GM23338 (cell line): ENCODE measurements at regions not wholly inside any gene's neighbourhood (a gene's known extent, or its start where the extent isn't known, plus 50 kb on each side); places are given as distances from the start of the nearest gene placed in this dataset.
A peak's percentile ranks its signal among the peaks of the same experiment; 100 is the strongest.

Experiments used
- ATAC-seq: fragments of 200-7000 bp; cut with Tn5 transposase; 3 replicates; pipeline ENCODE4 v1.9.1; 2020
- DNase-seq: peaks from one replicate; pipeline ENCODE4 v3.0.0-alpha.2; 2015; ENCODE audit warnings: low spot score
- H2AFZ ChIP-seq: fragments of 200-600 bp; sonication (generic); 2 replicates; pipeline ENCODE4 v1.8.0; 2016; ENCODE audit warnings: antibody characterized with exemption, mild to moderate bottlenecking, moderate library complexity
- H3F3A ChIP-seq: fragments of 200-600 bp; sonication (generic); replicated peaks from 2 replicates; pipeline ENCODE4 v1.8.0; 2017; ENCODE audit warnings: antibody characterized with exemption, mixed run types, low read depth
- H3K27ac ChIP-seq: fragments of 200-600 bp; sonication (generic); 2 replicates; pipeline ENCODE4 v1.6.1; 2016; ENCODE audit warnings: low read depth
- H3K27me3 ChIP-seq: fragments of 200-600 bp; sonication (generic); 2 replicates; pipeline ENCODE4 v1.8.0; 2016; ENCODE audit warnings: mild to moderate bottlenecking, mixed run types, moderate library complexity; ENCODE audit not compliant: insufficient read depth
- H3K36me3 ChIP-seq: fragments of 200-600 bp; sonication (generic); 2 replicates; pipeline ENCODE4 v1.8.0; 2016; ENCODE audit warnings: mild to moderate bottlenecking; ENCODE audit not compliant: insufficient read depth
- H3K4me1 ChIP-seq: fragments of 200-600 bp; sonication (generic); 2 replicates; pipeline ENCODE4 v1.8.0; 2016; ENCODE audit warnings: mild to moderate bottlenecking, moderate library complexity; ENCODE audit not compliant: insufficient read depth
- H3K4me2 ChIP-seq: fragments of 200-600 bp; sonication (generic); 2 replicates; pipeline ENCODE4 v1.7.1; 2017; ENCODE audit warnings: mixed run types
- H3K4me3 ChIP-seq: fragments of 200-600 bp; sonication (generic); 2 replicates; pipeline ENCODE4 v1.6.1; 2016; ENCODE audit warnings: mixed run types
- H3K79me2 ChIP-seq: fragments of 200-600 bp; sonication (generic); replicated peaks from 2 replicates; pipeline ENCODE4 v1.8.0; 2017; ENCODE audit warnings: mild to moderate bottlenecking; ENCODE audit not compliant: insufficient read depth
- H3K9me2 ChIP-seq: fragments of 200-600 bp; sonication (generic); 2 replicates; pipeline ENCODE4 v1.8.0; 2017; ENCODE audit not compliant: insufficient read depth
- H4K20me1 ChIP-seq: fragments of 200-600 bp; sonication (generic); replicated peaks from 2 replicates; pipeline ENCODE4 v1.8.0; 2017; ENCODE audit warnings: mild to moderate bottlenecking; ENCODE audit not compliant: insufficient read depth
- H3K27ac Mint-ChIP-seq: 2 replicates; pipeline ENCODE4 v1.8.0; 2020; ENCODE audit warnings: inconsistent platforms, mild to moderate bottlenecking, moderate library complexity, mixed read lengths
- H3K27me3 Mint-ChIP-seq: 3 replicates; pipeline ENCODE4 v1.8.0; 2022; ENCODE audit warnings: low read depth, mild to moderate bottlenecking, moderate library complexity, mixed read lengths, inconsistent platforms; ENCODE audit not compliant: insufficient read depth, poor library complexity
- H3K36me3 Mint-ChIP-seq: 3 replicates; pipeline ENCODE4 v1.8.0; 2021; ENCODE audit warnings: low read depth, mild to moderate bottlenecking, inconsistent platforms, moderate library complexity, mixed read lengths
- H3K4me1 Mint-ChIP-seq: 3 replicates; pipeline ENCODE4 v1.8.0; 2020; ENCODE audit warnings: mild to moderate bottlenecking, inconsistent platforms, mixed read lengths
- H3K4me3 Mint-ChIP-seq: 3 replicates; pipeline ENCODE4 v1.8.0; 2021; ENCODE audit warnings: moderate library complexity, mild to moderate bottlenecking, inconsistent platforms, mixed read lengths
- H3K9me3 Mint-ChIP-seq: 3 replicates; pipeline ENCODE4 v1.8.0; 2020; ENCODE audit warnings: moderate library complexity, mild to moderate bottlenecking, inconsistent platforms, mixed read lengths
- CREB1 ChIP-seq: fragments of 250-450 bp; sonication (Bioruptor Pico); IDR thresholded peaks from 2 replicates; pipeline ENCODE4 v1.5.0; 2020; ENCODE audit warnings: low read depth, mild to moderate bottlenecking, moderate library complexity
- CTCF ChIP-seq, 2 experiments: fragments of 200-600 bp in 1 of 2; sonication (generic) in 1 of 2; conservative IDR thresholded peaks; 2 replicates each; pipeline versions ENCODE4 v1.5.1 to v1.6.1; 2016 to 2017; ENCODE audit warnings: antibody characterized with exemption in 2 of 2, low read depth in 2 of 2, mild to moderate bottlenecking in 2 of 2, moderate library complexity in 1 of 2
- ETS1 ChIP-seq: IDR thresholded peaks from 2 replicates; pipeline ENCODE4 v1.6.1; 2016; ENCODE audit warnings: antibody characterized with exemption
- EZH2 ChIP-seq: fragments of 200-600 bp; sonication (generic); IDR thresholded peaks from one replicate; pipeline ENCODE4 v1.8.0; 2017; ENCODE audit warnings: antibody characterized with exemption, mild to moderate bottlenecking, low read depth; ENCODE audit not compliant: unreplicated experiment
- EZH2phosphoT487 ChIP-seq: fragments of 200-600 bp; sonication (generic); IDR thresholded peaks from one replicate; pipeline ENCODE4 v1.8.1; 2018; ENCODE audit warnings: antibody characterized with exemption; ENCODE audit not compliant: unreplicated experiment
- JUNB ChIP-seq: IDR thresholded peaks from one replicate; pipeline ENCODE4 v1.6.1; 2016; ENCODE audit warnings: antibody characterized with exemption; ENCODE audit not compliant: unreplicated experiment
- NANOG ChIP-seq: IDR thresholded peaks from 2 replicates; pipeline ENCODE4 v1.6.1; 2016; ENCODE audit warnings: antibody characterized with exemption, borderline replicate concordance
- POLR2AphosphoS5 ChIP-seq: IDR thresholded peaks from 2 replicates; pipeline ENCODE4 v1.6.1; 2016; ENCODE audit warnings: antibody characterized with exemption, low read depth
- REST ChIP-seq: IDR thresholded peaks from one replicate; pipeline ENCODE4 v1.6.1; 2018; ENCODE audit warnings: antibody characterized with exemption; ENCODE audit not compliant: unreplicated experiment
- ZNF114 ChIP-seq: fragments of 250-450 bp; sonication (Bioruptor Pico); IDR thresholded peaks from 2 replicates; pipeline ENCODE4 v1.5.0; 2020; ENCODE audit warnings: mild to moderate bottlenecking, moderate library complexity
- ZNF331 ChIP-seq: fragments of 250-450 bp; sonication (Bioruptor Pico); IDR thresholded peaks from 2 replicates; pipeline ENCODE4 v1.5.0; 2020; ENCODE audit warnings: low read depth, mild to moderate bottlenecking, moderate library complexity

- no peak overlapping the region for H3K4me2 ChIP-seq
- H3K36me3 Mint-ChIP-seq: no peaks in the 10 kb centered on the region
- H3K27me3 Mint-ChIP-seq: peaks cover 2% of the 10 kb centered on the region
These were observed 1531.0 kb downstream of the PCDH7 start for GRCh38 chr4:32251126-32251525.

GRCh38 chr4:32251926-32252325 is 1531.8 kb downstream of the PCDH7 start:
- Mint-ChIP-seq H3K27ac (no peak overlapping the region), H3K4me3 (no peak overlapping the region), H3K27me3 (peaks cover 2% of the 10 kb centered on the region), H3K4me1 (peaks cover 3% of the 10 kb centered on the region; the same call in 2 of the 3 replicates), H3K9me3 (no peaks in the 10 kb centered on the region), H3K36me3 (no peaks in the 10 kb centered on the region)
- no peaks in the 10 kb centered on the region for H3K36me3 ChIP-seq
- no peak overlapping the region for H3K27ac ChIP-seq
- H3K4me3 ChIP-seq: no peak overlapping the region
- H3K79me2 ChIP-seq: no peaks in the 10 kb centered on the region
- TF ChIP-seq CTCF (conservative IDR thresholded peaks at IDR 0.05; ENCODE audit: low read depth in 2 of 2): no peak
- TF ChIP-seq REST: no peak
- TF ChIP-seq POLR2AphosphoS5: no peak
- TF ChIP-seq EZH2: no peak
- no peak for TF ChIP-seq EZH2phosphoT487
- no peak for TF ChIP-seq ZNF331 (CRISPR knock-in tag)
- TF ChIP-seq JUNB: no peak
- TF ChIP-seq ZNF114 (CRISPR knock-in tag): no peak
- TF ChIP-seq CREB1 (CRISPR knock-in tag): no peak
- H4K20me1 ChIP-seq: no peaks in the 10 kb centered on the region
- no peak overlapping the region for H3K4me2 ChIP-seq
- H3K9me2 ChIP-seq: no peaks in the 10 kb centered on the region
- H3K4me1 ChIP-seq: peaks cover 3% of the 10 kb centered on the region; the same call in 1 of the 2 replicates
- H3F3A ChIP-seq: no peaks in the 10 kb centered on the region
- ATAC-seq: no peak
- no peaks in the 10 kb centered on the region for H3K27me3 ChIP-seq
- no peak overlapping the region for H2AFZ ChIP-seq
- DNase-seq: peak; percentile 27

More at GRCh38 chr4:32251126-32251525, 1531.0 kb downstream of the PCDH7 start:
- no peak for DNase-seq
- Histone ChIP-seq H2AFZ (no peak overlapping the region), H3K9me2 (no peaks in the 10 kb centered on the region), H3K27me3 (no peaks in the 10 kb centered on the region), H4K20me1 (no peaks in the 10 kb centered on the region), H3K79me2 (no peaks in the 10 kb centered on the region), H3K36me3 (no peaks in the 10 kb centered on the region), H3K4me3 (no peak overlapping the region), H3K27ac (no peak overlapping the region), H3K4me1 (peaks cover 3% of the 10 kb centered on the region; the same call in 1 of the 2 replicates), H3F3A (no peaks in the 10 kb centered on the region)
- no peaks in the 10 kb centered on the region for H3K9me3 Mint-ChIP-seq
- TF ChIP-seq JUNB (no peak), EZH2phosphoT487 (no peak), ETS1 (no peak), EZH2 (no peak), ZNF331 (CRISPR knock-in tag) (no peak), NANOG (no peak), POLR2AphosphoS5 (no peak), CREB1 (CRISPR knock-in tag) (no peak)
- H3K27ac Mint-ChIP-seq: no peak overlapping the region
- no peak overlapping the region for H3K4me3 Mint-ChIP-seq
- H3K4me1 Mint-ChIP-seq: peaks cover 3% of the 10 kb centered on the region; the same call in 2 of the 3 replicates
- ATAC-seq: no peak
